SK-N-SH (cell line): ENCODE measurements at regions not wholly inside any gene's neighbourhood (a gene's known extent, or its start where the extent isn't known, plus 50 kb on each side); places are given as distances from the start of the nearest gene placed in this dataset.

Experiments used
- NRF1 ChIP-seq: IDR thresholded peaks from 2 replicates; pipeline ENCODE4 v1.6.1; 2012; ENCODE audit warnings: low read depth, mild to moderate bottlenecking, low read length
- TAF1 ChIP-seq: IDR thresholded peaks from 2 replicates; pipeline ENCODE4 v1.6.1; 2012; ENCODE audit warnings: low read depth, mild to moderate bottlenecking, low read length, moderate library complexity, borderline replicate concordance
- TF ChIP-seq, protein P1 (sequence below): fragments of 200-600 bp; sonication (generic); IDR thresholded peaks from 2 replicates; pipeline ENCODE4 v1.6.1; 2017; ENCODE audit warnings: antibody characterized with exemption, mild to moderate bottlenecking, moderate library complexity
- TF ChIP-seq, protein P2 (sequence below): IDR thresholded peaks from 2 replicates; pipeline ENCODE4 v1.4.0; 2012; ENCODE audit warnings: low read depth, borderline replicate concordance

GRCh38 chr2:122469147-122469546, 713.7 kb downstream of the TSN start:
- TF ChIP-seq, protein P1, sequence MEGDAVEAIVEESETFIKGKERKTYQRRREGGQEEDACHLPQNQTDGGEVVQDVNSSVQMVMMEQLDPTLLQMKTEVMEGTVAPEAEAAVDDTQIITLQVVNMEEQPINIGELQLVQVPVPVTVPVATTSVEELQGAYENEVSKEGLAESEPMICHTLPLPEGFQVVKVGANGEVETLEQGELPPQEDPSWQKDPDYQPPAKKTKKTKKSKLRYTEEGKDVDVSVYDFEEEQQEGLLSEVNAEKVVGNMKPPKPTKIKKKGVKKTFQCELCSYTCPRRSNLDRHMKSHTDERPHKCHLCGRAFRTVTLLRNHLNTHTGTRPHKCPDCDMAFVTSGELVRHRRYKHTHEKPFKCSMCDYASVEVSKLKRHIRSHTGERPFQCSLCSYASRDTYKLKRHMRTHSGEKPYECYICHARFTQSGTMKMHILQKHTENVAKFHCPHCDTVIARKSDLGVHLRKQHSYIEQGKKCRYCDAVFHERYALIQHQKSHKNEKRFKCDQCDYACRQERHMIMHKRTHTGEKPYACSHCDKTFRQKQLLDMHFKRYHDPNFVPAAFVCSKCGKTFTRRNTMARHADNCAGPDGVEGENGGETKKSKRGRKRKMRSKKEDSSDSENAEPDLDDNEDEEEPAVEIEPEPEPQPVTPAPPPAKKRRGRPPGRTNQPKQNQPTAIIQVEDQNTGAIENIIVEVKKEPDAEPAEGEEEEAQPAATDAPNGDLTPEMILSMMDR: no peak
- TF ChIP-seq TAF1 (no peak), NRF1 (no peak)
- TF ChIP-seq, protein P2, sequence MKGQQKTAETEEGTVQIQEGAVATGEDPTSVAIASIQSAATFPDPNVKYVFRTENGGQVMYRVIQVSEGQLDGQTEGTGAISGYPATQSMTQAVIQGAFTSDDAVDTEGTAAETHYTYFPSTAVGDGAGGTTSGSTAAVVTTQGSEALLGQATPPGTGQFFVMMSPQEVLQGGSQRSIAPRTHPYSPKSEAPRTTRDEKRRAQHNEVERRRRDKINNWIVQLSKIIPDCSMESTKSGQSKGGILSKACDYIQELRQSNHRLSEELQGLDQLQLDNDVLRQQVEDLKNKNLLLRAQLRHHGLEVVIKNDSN: no peak
